GM04504 (cell line): ENCODE measurements at regions not wholly inside any gene's neighbourhood (a gene's known extent, or its start where the extent isn't known, plus 50 kb on each side); places are given as distances from the start of the nearest gene placed in this dataset.
"Not testable (repeated sequence)": the region's sequence is repeated elsewhere in the genome, so short reads cannot be mapped to it uniquely, and the experiment has no call there.

Source experiments
- DNase-seq: peaks from one replicate; pipeline ENCODE4 v3.0.0-alpha.2; 2012; ENCODE audit warnings: low read depth

DNA sequence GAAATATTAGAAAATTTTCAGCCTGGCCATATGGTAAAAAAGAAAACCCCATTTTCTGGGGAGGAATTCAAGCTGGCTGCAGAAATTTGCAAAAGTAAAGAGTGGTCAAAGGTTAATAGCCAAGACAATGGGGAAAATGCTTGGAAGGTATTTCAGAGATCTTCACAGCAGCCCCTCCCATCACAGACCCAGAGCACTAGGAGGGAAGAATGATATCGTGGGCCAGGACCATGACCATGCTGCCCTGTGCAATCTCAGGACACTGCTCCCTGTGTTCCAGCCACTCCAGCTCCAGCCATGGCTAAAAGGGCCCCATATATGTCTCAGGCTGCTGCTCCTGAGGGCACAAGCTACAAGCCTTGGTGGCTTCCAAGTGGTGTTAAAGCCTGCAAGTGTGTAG is 93.9 kb upstream of the AGAP1 start:
- no peak for DNase-seq

DNA sequence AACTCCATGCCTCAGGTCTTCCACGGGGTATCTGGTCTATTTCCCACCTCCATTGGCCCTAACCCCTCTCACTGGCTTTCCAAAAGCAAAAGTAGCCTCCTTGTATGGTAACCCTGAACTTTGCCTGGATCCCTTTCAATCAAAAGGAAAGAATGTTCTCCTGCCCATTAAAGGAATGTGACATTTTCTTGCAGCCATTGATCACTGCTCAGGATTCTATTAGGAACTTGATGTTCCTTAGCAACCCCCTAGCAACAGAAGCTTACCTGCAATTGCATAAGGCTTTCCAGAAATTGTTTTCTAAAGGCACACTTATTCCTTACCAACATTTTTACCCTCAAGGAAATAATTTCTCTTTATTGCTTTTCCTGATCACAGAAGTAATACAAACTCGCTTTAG is 91.4 kb upstream of the AGAP1 start:
- no peak for DNase-seq

DNA sequence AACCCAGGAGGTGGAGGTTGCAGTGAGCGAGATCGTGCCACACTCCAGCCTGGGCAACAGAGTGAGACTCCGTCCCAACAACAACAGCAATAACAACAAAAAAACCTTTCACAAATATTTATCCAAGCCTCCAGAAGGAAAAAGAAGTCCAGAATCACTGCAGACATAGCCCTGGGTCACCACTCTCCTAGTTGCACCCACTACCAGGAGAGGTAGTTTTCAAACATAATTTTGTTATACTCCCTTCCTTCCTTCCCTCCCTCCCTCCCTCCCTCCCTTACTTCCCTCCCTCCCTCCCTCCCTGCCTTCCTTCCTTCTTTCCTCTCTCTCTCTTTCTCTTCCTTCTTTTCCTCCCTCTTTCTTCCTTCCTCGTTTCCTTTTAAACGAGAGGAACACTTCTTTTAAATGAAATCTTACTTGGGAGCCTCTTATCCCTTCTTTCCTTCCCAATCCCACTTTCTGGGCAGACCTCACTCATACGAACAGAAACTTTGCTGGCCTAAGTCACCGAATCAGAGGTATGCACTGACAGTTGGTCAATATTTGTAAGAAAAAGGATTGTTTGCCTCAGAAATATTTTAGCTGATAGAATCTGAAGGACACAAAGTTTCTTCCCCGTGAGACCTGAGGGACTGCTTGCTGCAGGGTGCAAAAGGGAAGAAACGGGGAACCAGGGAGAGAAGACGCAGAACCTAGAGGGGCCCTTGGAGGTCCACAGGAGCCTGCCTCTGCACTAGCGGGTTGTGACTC is 88.1 kb upstream of the AGAP1 start:
- DNase-seq, result no peak

DNA sequence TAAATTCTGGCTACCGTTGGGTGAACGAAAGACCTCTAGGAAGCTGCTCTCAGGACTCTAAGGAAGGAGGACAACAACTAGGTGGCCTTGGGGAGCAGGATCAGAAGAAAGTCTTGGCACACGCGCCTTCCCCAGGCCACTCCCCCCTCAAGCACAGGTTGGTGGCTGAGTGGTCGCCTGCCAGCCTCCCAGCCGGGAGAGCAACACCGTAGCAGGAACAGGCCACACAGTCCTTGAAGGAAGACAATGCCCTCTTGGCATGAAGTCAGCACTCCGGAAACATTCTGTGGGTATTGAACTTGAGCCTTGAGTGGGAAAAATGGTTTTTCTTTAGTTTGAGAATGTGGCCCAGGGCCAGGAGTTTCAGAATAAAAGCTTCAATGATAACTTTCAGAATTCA is 87.4 kb upstream of the AGAP1 start:
- no peak for DNase-seq

DNA sequence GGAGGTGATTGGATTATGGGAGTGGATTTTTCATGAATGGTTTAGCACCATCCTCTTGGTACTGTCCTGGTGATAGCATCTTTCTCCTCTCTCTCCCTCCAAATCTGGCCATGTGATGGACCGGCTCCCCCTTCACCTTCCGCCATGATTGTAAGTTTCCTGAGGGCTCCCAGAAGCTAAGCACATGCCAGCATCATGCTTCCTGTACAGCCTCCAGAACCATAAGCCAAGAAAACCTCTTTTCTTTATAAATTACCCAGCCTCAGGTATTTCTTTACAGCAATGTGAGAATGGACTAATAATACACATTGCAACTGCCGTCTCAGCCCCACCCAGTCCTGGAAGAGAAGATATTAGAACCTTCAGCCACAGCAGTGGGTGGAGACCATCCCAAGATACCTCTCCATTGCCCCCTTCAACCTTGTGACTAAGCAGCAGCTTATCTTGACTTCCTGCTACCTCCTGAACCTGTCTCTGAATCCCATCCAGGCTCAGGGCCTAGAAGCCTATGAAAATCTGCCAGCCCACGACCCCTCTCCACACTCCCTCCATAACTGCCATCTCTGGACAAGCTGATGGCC is 81.8 kb upstream of the AGAP1 start:
- no peak for DNase-seq

DNA sequence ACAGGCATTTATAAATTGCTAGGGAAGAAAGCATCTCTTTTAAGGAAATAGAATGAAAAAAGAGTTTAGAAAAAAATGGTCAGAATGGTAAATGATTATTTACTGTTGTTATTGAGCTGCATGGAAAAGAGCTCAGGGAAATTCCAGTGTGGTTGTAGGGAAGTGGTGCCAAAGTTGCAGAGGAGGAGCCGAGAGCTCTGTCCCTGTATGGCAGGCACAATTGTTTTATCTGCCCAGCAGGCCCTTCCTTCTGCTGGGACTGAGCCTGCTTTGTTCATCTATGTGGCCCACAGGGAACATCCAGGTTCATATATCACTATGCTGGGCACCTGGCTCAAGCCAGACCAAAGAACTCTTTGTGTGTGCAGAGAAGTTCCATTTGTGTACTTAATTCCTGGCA is 80.8 kb upstream of the AGAP1 start:
- no peak for DNase-seq

DNA sequence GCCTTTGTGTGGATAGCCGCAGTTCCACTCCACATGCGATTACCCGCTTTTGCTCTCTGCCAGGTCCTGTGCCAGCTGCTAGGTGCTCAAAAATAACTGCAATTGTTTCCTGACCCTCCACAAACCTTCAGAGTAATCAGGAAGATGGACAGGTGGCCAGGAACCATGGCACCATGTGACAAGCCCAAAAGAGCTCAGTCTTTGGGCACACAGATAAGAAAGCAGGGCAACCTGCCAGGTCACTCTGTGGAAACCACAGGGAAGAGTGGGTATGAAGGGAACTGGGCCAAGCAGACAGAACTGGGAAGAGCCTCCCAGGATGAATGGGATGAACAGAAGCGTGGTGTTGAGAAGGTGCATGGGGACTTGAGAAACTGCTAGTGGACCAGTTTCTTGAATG is 79.4 kb upstream of the AGAP1 start:
- no peak for DNase-seq

DNA sequence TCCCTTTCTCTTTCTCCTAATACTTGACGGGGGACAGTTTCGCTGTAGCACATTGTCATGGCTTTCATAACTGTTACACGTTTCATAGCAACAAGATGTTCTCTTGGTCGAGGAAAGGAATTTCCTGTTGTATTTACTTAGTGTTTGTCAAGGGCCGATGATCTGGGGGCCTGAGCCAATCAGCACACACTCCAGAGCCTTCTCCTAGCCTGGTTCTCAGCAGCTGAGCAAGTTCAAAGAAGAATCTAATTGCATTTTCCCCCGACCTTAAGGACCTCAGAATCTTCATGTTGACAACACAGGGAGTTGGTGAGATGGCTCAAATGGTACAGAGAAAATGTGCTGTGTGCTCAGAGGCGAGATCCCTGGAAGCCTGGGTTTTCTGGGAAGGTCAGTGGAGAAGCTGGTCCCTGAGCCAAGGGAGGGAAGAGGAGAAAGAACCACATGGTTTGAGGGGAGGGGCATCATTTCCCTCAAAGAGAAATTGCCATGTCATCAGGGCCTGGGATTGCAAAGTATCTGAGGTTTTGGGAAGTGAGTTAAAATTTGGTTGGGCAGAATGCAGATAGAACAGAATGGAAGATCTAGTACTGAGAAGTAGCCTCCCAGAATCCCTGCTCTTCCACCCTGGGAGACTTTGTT is 76.9 kb upstream of the AGAP1 start:
- DNase-seq, result no peak

DNA sequence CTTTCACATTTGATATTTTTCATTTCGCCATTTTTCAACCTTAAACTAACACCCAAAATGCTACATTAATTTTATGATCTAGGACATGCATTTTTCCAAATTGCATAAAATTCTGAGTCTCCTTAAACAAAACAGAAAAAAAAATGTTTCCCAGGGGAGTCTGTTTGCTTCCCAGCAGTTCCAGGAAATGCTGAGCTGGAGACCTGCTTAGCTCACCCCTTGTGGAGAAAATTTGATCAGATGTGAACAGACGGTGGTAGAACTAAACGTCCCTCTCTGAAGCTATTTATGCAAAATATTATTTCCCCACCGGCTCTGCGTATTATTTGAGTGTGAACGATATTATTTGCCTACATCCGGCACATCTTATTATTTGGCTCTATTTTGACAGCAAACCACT is 74.9 kb upstream of the AGAP1 start:
- DNase-seq, result no peak

DNA sequence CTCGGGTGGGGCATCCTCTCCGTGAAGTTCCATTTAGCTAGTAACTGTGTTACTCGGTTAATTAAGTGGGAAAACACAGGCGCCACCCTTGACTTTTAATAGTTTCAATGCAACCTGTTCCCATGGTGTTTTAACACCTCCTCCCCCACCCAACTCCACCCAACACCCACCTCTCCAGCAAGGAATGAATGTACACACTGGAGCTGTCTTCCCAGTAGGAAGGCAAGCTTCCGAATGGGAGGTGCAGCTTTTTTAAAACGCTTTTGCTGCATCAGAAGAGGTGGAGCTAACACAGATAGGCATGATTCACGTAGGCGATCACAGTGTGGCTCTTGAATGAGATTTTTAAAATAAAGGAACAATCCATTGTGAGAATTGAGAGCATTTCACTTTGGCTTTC is 73.8 kb upstream of the AGAP1 start:
- DNase-seq, result no peak

DNA sequence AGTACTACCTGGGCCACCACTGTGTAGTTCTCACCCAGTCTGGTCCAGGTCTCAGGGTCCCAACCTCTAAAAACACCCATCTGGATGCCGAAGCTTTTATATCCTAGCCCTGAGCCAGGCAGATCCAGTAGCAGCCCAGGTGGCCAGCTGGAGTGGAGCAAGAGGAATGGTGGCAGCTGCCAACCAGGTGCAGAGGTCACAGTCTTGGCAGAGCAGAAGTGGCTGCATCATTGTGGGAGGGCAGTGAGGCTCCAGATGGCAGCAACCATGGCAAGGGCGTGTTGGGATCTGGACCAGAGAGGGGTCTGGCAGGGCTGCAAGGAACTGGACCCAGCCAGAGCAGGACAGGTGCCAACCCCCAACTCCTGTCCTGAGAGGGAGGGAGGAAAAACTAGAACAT is 72.2 kb upstream of the AGAP1 start:
- no peak for DNase-seq

DNA sequence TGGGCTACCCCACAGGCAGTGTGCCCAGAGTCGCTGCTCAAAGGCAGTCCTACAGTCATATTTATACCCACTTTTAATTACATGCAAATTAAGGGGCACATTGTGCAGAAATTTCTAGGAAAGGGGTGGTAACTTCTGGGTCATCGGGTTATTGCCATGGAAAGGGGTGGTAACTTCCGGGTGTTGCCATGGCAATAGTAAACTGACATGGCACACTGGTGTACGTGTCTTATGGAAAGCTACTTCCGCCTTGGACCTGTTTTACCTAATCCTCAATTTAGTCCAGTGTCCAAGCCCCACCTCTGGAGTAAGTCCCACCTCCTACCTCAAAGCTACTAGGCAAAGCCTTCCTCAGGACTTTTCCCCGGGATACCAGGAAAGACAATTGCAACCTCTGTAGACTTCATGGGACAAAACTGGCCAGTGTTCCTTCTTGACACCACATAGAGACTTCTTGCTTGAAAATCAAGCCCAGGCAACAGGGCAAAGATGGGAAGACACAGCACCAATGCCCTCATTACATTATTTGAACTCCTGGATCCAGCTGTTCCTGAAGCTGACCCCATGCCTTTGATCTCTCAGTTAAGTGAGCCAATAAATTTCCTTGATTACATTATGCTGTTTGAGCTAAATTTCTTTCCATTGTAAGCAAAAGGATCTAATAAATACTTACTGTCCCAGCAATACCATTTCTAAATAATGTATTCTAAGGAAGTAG is 63.3 kb upstream of the AGAP1 start:
- no peak for DNase-seq

DNA sequence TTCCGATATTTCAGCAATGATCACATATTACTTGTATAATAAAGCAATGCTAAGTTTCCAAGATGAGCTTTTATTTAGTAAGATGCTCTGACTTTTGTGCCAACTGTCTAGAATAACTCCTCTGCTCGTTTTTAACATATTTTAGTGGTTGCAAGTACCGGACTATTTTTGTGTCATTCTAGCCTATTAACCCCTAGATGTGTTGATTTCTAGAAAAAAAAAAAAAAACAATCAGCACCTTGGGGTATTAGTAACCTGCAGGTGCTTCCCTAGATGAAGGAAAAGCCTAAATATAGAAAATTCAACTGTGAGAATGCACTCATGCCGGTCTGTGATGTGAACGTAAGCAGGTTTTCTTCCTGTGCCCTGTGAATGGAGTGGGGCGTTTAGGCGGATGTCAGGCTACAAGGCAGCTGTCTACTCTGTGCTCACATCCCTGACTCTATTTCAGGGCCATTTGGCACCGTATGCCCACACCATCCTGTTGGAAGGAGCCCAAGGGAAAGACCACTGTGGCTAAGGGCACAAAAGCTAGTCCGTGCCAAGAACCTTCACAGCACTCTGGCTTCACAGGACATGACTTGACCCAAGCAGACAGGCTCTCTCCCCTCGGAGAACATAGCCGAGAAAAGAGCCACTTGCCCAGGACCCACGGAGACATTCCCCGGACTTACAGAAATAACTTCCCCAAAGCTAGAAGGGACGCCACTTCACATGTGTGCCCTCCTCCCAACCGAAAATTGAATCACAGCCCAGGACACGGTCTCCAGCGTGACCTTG is 60.9 kb upstream of the AGAP1 start:
- no peak for DNase-seq

DNA sequence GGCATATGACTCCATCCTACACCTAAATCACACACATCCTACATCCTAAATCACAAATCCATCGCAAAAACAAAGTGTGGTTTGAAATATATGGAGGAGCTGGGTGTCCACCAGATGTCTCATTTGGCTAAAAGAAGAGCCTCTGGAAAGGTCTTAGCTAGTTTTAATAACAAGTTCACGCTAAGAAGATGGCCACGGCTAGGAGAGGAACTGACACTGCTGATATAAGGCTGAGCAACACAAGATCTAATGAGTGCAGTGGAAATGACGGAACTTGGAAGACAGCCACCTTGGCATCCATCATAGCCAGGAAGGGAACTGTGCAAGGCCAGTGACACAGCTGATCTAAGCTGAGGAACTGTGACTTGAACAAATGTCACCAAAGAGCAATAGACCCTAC is 60.0 kb upstream of the AGAP1 start:
- peak; percentile 32 for DNase-seq

DNA sequence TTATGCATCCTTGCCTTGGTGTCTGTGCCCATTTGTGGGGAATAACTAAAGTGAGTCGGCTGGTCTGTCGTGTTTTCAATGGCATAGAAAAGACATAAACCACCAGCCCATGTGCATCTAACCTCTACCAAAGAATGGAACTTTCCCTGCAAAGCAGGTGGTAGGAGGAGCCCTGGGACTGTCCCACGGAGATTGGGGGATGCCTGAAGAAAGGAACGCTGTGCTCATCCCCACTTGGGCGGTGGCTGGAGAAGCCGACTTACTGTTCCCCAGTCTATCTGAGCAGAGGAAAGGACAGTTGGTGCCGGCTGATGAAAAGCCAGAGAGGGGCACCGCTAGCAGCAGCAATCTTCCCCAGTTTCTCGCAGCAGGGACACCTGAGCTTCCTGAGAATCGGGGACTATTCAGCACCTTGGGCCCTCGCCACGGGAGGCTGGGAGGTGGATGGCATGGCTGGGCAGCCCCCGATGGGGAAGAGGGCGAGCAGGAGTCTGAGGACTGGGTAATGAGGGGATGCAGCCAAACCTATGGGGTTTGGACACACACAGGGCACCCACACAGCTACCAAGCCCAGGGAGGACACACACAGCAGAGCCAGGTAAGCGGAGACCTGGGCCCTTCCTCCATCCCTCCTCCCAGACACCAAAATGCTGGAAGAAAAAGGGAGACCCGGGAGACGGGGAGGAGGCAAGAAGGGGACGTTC is 53.7 kb upstream of the AGAP1 start:
- no peak for DNase-seq

DNA sequence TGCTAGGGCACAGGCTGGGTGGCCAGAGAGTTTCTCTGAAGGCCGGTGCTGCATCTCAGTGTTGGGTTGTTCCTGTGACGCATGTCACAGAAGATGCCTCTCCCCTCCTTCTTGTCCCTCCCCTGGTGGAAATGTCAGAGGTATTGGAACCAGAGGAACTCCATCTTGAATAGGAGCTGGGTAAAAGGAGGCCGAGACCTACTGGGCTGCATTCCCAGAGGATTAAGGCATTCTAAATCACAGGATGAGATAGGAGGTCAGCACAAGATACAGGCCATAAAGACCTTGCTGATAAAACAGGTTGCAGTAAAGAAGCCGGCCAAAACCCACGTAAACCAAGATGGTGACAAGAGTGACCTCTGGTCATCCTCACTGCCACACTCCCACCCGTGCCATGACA is 50.3 kb upstream of the AGAP1 start:
- DNase-seq, result not testable (repeated sequence)
